ENCODE measurements at regions not wholly inside any gene's neighbourhood (a gene's known extent, or its start where the extent isn't known, plus 50 kb on each side); places are given as distances from the start of the nearest gene placed in this dataset.
"Not testable (repeated sequence)": the region's sequence is repeated elsewhere in the genome, so short reads cannot be mapped to it uniquely, and the experiment has no call there.

- H3K4me1 Mint-ChIP-seq (ENCODE audit: unreplicated experiment) = no peaks in the 10 kb centered on the region
- H3K36me3 Mint-ChIP-seq = no peaks in the 10 kb centered on the region
- TF ChIP-seq CTCF (conservative IDR thresholded peaks at IDR 0.05) = no peak
- no peaks in the 10 kb centered on the region for H3K27me3 Mint-ChIP-seq
- no peak for DNase-seq (ENCODE audit: extremely low spot score, unreplicated experiment)
- H3K9me3 Mint-ChIP-seq = peaks cover 8% of the 10 kb centered on the region
- H3K4me3 Mint-ChIP-seq = no peak overlapping the region
- no peak overlapping the region for H3K27ac Mint-ChIP-seq
Measured at GRCh38 chr13:55013051-55013450, 1984.4 kb downstream of the OLFM4 start.

DNA sequence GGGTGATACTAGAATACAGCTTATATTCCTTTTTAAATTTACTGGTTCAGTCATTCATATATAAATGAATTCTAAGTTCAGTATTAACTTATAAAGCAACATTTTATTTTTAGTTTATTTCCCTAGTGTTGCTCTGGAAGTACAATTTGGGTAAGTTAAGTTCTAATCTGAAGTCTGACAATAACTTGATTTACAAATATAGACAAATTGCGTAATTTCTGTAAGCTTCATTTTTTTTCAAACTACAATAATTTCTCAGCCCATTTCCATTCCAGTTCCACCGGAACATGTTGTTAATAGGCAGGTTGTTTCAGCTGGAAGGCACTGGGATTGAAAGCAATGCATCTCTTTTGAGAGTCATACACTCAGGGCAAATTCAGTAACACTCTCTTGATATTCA, 2000.7 kb downstream of the OLFM4 start:
- no peaks in the 10 kb centered on the region for H3K36me3 Mint-ChIP-seq
- H3K27ac Mint-ChIP-seq = no peak overlapping the region
- no peaks in the 10 kb centered on the region for H3K4me1 Mint-ChIP-seq (ENCODE audit: unreplicated experiment)
- H3K27me3 Mint-ChIP-seq = no peaks in the 10 kb centered on the region
- peaks cover 5% of the 10 kb centered on the region for H3K9me3 Mint-ChIP-seq
- no peak for DNase-seq (ENCODE audit: extremely low spot score, unreplicated experiment)
- TF ChIP-seq CTCF (conservative IDR thresholded peaks at IDR 0.05) = no peak
- no peak overlapping the region for H3K4me3 Mint-ChIP-seq

DNA sequence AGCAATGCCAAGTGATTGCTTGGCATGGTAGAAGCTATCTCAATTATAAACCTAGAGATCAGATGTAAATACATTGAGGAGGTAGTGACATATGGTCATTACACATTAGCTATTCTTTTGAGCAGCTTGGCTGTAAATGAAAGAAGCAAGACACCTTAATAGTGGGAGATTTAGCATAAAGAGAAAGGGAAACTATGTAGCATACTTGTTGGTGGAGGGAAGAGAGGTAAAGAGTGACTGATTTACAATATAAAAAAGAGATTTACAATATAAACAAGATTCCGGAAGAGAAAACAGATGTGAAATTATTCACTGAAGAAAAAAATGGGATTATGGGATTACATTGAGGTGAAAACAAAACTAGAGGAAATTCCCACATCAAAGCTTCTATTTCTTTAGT, 2009.6 kb downstream of the OLFM4 start:
- Mint-ChIP-seq H3K4me3 (no peak overlapping the region), H3K9me3 (no peaks in the 10 kb centered on the region), H3K27me3 (no peaks in the 10 kb centered on the region), H3K27ac (no peak overlapping the region), H3K4me1 (ENCODE audit: unreplicated experiment) (no peaks in the 10 kb centered on the region), H3K36me3 (no peaks in the 10 kb centered on the region)
- DNase-seq (ENCODE audit: extremely low spot score, unreplicated experiment) = no peak
- no peak for TF ChIP-seq CTCF (conservative IDR thresholded peaks at IDR 0.05)

- not testable (repeated sequence) for H3K9me3 Mint-ChIP-seq; H3K4me3 Mint-ChIP-seq; H3K36me3 Mint-ChIP-seq; H3K4me1 Mint-ChIP-seq (ENCODE audit: unreplicated experiment); H3K27me3 Mint-ChIP-seq; H3K27ac Mint-ChIP-seq; DNase-seq (ENCODE audit: extremely low spot score, unreplicated experiment)
Measured at GRCh38 chr13:55053891-55054550, 2025.4 kb downstream of the OLFM4 start.

- not testable (repeated sequence) for H3K4me1 Mint-ChIP-seq (ENCODE audit: unreplicated experiment); H3K27ac Mint-ChIP-seq; H3K36me3 Mint-ChIP-seq
Measured at GRCh38 chr13:55055666-55056065, 2027.1 kb downstream of the OLFM4 start.

GRCh38 chr13:55062662-55063061, 2034.0 kb downstream of the OLFM4 start:
- no peak overlapping the region for H3K4me3 Mint-ChIP-seq
- no peaks in the 10 kb centered on the region for H3K27me3 Mint-ChIP-seq
- H3K36me3 Mint-ChIP-seq = no peaks in the 10 kb centered on the region
- H3K4me1 Mint-ChIP-seq (ENCODE audit: unreplicated experiment) = no peaks in the 10 kb centered on the region
- peaks cover 3% of the 10 kb centered on the region for H3K9me3 Mint-ChIP-seq
- no peak overlapping the region for H3K27ac Mint-ChIP-seq
- no peak for DNase-seq (ENCODE audit: extremely low spot score, unreplicated experiment)
- no peak for TF ChIP-seq CTCF (conservative IDR thresholded peaks at IDR 0.05)

More at GRCh38 chr13:55055666-55056065, 2027.1 kb downstream of the OLFM4 start:
- H3K4me3 Mint-ChIP-seq; H3K9me3 Mint-ChIP-seq; H3K27me3 Mint-ChIP-seq; DNase-seq (ENCODE audit: extremely low spot score, unreplicated experiment): not testable (repeated sequence)

- TF ChIP-seq CTCF (conservative IDR thresholded peaks at IDR 0.05) = no peak
- no peak overlapping the region for H3K4me3 Mint-ChIP-seq
Measured at GRCh38 chr13:55067946-55068345, 2039.3 kb downstream of the OLFM4 start.

More at GRCh38 chr13:55067946-55068345, 2039.3 kb downstream of the OLFM4 start:
- H3K9me3 Mint-ChIP-seq = no peaks in the 10 kb centered on the region
- no peaks in the 10 kb centered on the region for H3K27me3 Mint-ChIP-seq
- H3K36me3 Mint-ChIP-seq = no peaks in the 10 kb centered on the region
- no peaks in the 10 kb centered on the region for H3K4me1 Mint-ChIP-seq (ENCODE audit: unreplicated experiment)
- no peak overlapping the region for H3K27ac Mint-ChIP-seq
- DNase-seq (ENCODE audit: extremely low spot score, unreplicated experiment) = no peak

All from type B pancreatic cell (in vitro differentiated cells).